ENCODE measurements at regions not wholly inside any gene's neighbourhood (a gene's known extent, or its start where the extent isn't known, plus 50 kb on each side); places are given as distances from the start of the nearest gene placed in this dataset.
"Not testable (repeated sequence)": the region's sequence is repeated elsewhere in the genome, so short reads cannot be mapped to it uniquely, and the experiment has no call there.

GRCh38 chr12:75674393-75674792 lies 163.0 kb upstream of the KRR1 start:
- no peak for DNase-seq (ENCODE audit: low read depth in 2 of 2)

GRCh38 chr12:75672200-75672599 lies 160.8 kb upstream of the KRR1 start:
- DNase-seq (ENCODE audit: low read depth in 2 of 2) = no peak

- no peak for DNase-seq (ENCODE audit: low read depth in 2 of 2)
These were observed 158.8 kb upstream of the KRR1 start for GRCh38 chr12:75670216-75670615.

- peak in 1 of 2 experiments; percentile 60 for DNase-seq (ENCODE audit: low read depth in 2 of 2)
These were observed 155.5 kb upstream of the KRR1 start for GRCh38 chr12:75666939-75667334.

- DNase-seq (ENCODE audit: low read depth in 2 of 2) = no peak
These were observed 154.9 kb upstream of the KRR1 start for GRCh38 chr12:75666126-75666938.

- DNase-seq (ENCODE audit: low read depth in 2 of 2) = no peak
These were observed 153.8 kb upstream of the KRR1 start for GRCh38 chr12:75665216-75665615.

GRCh38 chr12:75662511-75663159 lies 151.2 kb upstream of the KRR1 start:
- DNase-seq (ENCODE audit: low read depth in 2 of 2) = no peak

GRCh38 chr12:75661908-75662307 lies 150.5 kb upstream of the KRR1 start:
- DNase-seq (ENCODE audit: low read depth in 2 of 2) = peak in 1 of 2 experiments; percentile 55

GRCh38 chr12:75660805-75661404 lies 149.5 kb upstream of the KRR1 start:
- DNase-seq (ENCODE audit: low read depth in 2 of 2) = no peak

- DNase-seq (ENCODE audit: low read depth in 2 of 2) = peak; percentile 64 to 69
These were observed 148.7 kb upstream of the KRR1 start for GRCh38 chr12:75660107-75660530.

GRCh38 chr12:75658901-75659823 lies 147.8 kb upstream of the KRR1 start:
- DNase-seq (ENCODE audit: low read depth in 2 of 2) = peak in 1 of 2 experiments; percentile 39

GRCh38 chr12:75658286-75658685 lies 146.9 kb upstream of the KRR1 start:
- no peak for DNase-seq (ENCODE audit: low read depth in 2 of 2)

GRCh38 chr12:75657831-75658230 lies 146.4 kb upstream of the KRR1 start:
- DNase-seq (ENCODE audit: low read depth in 2 of 2) = no peak

- not testable (repeated sequence) for DNase-seq (ENCODE audit: low read depth in 2 of 2)
These were observed 145.9 kb upstream of the KRR1 start for GRCh38 chr12:75657354-75657753.

- peak; percentile 84 to 85 for DNase-seq (ENCODE audit: low read depth in 2 of 2)
These were observed 145.2 kb upstream of the KRR1 start for GRCh38 chr12:75656648-75657047.

- DNase-seq (ENCODE audit: low read depth in 2 of 2) = no peak
These were observed 144.8 kb upstream of the KRR1 start for GRCh38 chr12:75656210-75656609.

GRCh38 chr12:75655315-75655806 lies 144.0 kb upstream of the KRR1 start:
- no peak for DNase-seq (ENCODE audit: low read depth in 2 of 2)

- DNase-seq (ENCODE audit: low read depth in 2 of 2) = no peak
These were observed 139.9 kb upstream of the KRR1 start for GRCh38 chr12:75651342-75651695.

- no peak for DNase-seq (ENCODE audit: low read depth in 2 of 2)
These were observed 139.4 kb upstream of the KRR1 start for GRCh38 chr12:75650595-75651341.

- no peak for DNase-seq (ENCODE audit: low read depth in 2 of 2)
These were observed 138.7 kb upstream of the KRR1 start for GRCh38 chr12:75650100-75650499.

- no peak for DNase-seq (ENCODE audit: low read depth in 2 of 2)
These were observed 137.4 kb upstream of the KRR1 start for GRCh38 chr12:75648856-75649255.
